Esophagus muscularis mucosa (tissue), 4 donors: ENCODE measurements at regions not wholly inside any gene's neighbourhood (a gene's known extent, or its start where the extent isn't known, plus 50 kb on each side); places are given as distances from the start of the nearest gene placed in this dataset.
"Not testable (repeated sequence)": the region's sequence is repeated elsewhere in the genome, so short reads cannot be mapped to it uniquely, and the experiment has no call there.

Experiments
- DNase-seq: peaks from one replicate; pipeline ENCODE4 v3.0.0-alpha.2; 2017; ENCODE audit errors: extremely low spot score
- H3K27ac ChIP-seq, 4 donors: fragments of 200-600 bp; sonication (generic); replicated peaks in 1 of 4; 1 replicate in 3 of 4; 2 replicates in 1 of 4; pipeline ENCODE4 v1.5.1; 2016 to 2019; ENCODE audit warnings: mild to moderate bottlenecking in 1 of 4
- H3K27me3 ChIP-seq, 4 donors: fragments of 200-600 bp; sonication (generic); one replicate each; pipeline versions ENCODE4 v1.5.1 to v1.6.0; 2016 to 2019
- H3K36me3 ChIP-seq, 4 donors: fragments of 200-600 bp; sonication (generic); one replicate each; pipeline ENCODE4 v1.5.1; 2016 to 2019
- H3K4me1 ChIP-seq, 4 donors: fragments of 200-600 bp; sonication (generic); one replicate each; pipeline ENCODE4 v1.5.1; 2016 to 2019
- H3K4me3 ChIP-seq, 4 donors: fragments of 200-600 bp; sonication (generic); 1 replicate in 2 of 4; 2 replicates in 2 of 4; pipeline ENCODE4 v1.5.1; 2016 to 2019; ENCODE audit warnings: mild to moderate bottlenecking in 4 of 4, moderate library complexity in 1 of 4
- H3K9me3 ChIP-seq, 4 donors: fragments of 200-600 bp; sonication (generic); 1 replicate in 3 of 4; 2 replicates in 1 of 4; pipeline ENCODE4 v1.5.1; 2016 to 2019
- CTCF ChIP-seq, 3 experiments: fragments of 200-600 bp in 2 of 3; fragments of 450-650 bp in 1 of 3; sonication (generic) in 2 of 3; IDR thresholded peaks; one replicate each; pipeline ENCODE4 v1.5.1; 2017 to 2019; ENCODE audit warnings: antibody characterized with exemption in 3 of 3, mild to moderate bottlenecking in 2 of 3, moderate library complexity in 1 of 3
- EP300 ChIP-seq: sonication (generic); formaldehyde crosslinking; IDR thresholded peaks from one replicate; pipeline ENCODE4 v1.6.1; 2017; ENCODE audit warnings: antibody characterized with exemption
- POLR2A ChIP-seq: fragments of 450-650 bp; IDR thresholded peaks from one replicate; pipeline ENCODE4 v1.6.1; 2017; ENCODE audit warnings: antibody characterized with exemption, moderate library complexity, mild to moderate bottlenecking, low read depth
- POLR2AphosphoS5 ChIP-seq, 2 donors: sonication (generic); formaldehyde crosslinking; IDR thresholded peaks; one replicate each; pipeline ENCODE4 v1.6.1; 2017; ENCODE audit warnings: antibody characterized with exemption in 2 of 2
- WGBS: methylation state at CpG from one replicate; pipeline ENCODE4 v1.1.5; 2018; 5-methylcytosine and 5-hydroxymethylcytosine counted together
- intact Hi-C: fragments of 100-400 bp; cut with DNase I; formaldehyde crosslinking; loops from one replicate; pipeline ENCODE4 v1.15.1; 2023

DNA sequence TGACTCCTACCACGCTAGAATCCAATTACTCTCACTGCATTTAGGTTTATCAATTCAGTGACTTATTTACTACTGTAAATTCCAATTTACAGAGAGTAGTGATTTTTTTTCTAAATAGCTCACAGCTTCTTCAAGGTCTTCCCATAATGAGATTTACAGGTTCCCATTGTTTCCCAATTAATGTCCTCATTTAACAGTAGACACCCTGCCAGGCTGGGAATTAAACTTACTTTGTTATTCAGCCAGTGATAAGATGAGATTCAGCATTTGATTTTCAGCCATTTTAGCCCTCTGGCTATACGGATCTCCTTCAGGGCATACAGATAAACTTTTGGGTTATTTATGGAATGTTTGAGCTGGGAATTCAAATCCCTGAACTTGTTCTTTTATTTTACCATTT is 582.9 kb upstream of the EYS start:
- no peaks in the 10 kb centered on the region for H3K4me1 ChIP-seq
- no peak overlapping the region for H3K27ac ChIP-seq
- H3K36me3 ChIP-seq = no peaks in the 10 kb centered on the region
- no peak overlapping the region for H3K4me3 ChIP-seq
- no peaks in the 10 kb centered on the region for H3K9me3 ChIP-seq
- 85% methylated on average over 2 of the region's 2 CpGs for WGBS
- H3K27me3 ChIP-seq = no peaks in the 10 kb centered on the region
- TF ChIP-seq CTCF (IDR thresholded peaks at IDR 0.05) (no peak), POLR2AphosphoS5 (IDR thresholded peaks at IDR 0.05) (no peak), POLR2A (no peak), EP300 (no peak)
- no peak for DNase-seq
- intact Hi-C loops = no loop called here

DNA sequence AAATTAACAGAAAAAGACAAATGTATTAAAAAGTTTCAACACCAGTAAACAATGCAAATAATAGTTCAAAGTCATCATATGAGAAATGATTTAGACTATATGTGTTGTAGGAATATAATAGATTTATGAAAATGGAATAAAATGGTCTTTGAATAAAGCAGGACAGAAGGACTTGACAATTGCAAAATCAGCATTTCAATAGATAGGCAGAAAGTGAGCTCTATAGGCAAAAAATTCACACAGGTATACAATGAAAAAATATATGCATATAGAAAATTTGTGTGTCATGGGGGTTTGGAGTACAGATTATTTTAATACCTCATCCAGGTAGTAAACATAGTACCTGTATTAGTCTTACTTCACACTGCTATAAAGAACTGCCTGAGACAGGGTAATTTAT is 571.1 kb upstream of the EYS start:
- Histone ChIP-seq H3K27me3 (no peaks in the 10 kb centered on the region), H3K4me3 (no peak overlapping the region), H3K36me3 (no peaks in the 10 kb centered on the region), H3K27ac (no peak overlapping the region), H3K9me3 (no peaks in the 10 kb centered on the region), H3K4me1 (peaks cover 0 to 17% (median 3%) of the 10 kb centered on the region in 4 donors)
- no peak for TF ChIP-seq POLR2A
- TF ChIP-seq CTCF (IDR thresholded peaks at IDR 0.05) = no peak
- TF ChIP-seq POLR2AphosphoS5 (IDR thresholded peaks at IDR 0.05) = no peak
- no peak for TF ChIP-seq EP300
- DNase-seq = no peak
- intact Hi-C loops = no loop called here

DNA sequence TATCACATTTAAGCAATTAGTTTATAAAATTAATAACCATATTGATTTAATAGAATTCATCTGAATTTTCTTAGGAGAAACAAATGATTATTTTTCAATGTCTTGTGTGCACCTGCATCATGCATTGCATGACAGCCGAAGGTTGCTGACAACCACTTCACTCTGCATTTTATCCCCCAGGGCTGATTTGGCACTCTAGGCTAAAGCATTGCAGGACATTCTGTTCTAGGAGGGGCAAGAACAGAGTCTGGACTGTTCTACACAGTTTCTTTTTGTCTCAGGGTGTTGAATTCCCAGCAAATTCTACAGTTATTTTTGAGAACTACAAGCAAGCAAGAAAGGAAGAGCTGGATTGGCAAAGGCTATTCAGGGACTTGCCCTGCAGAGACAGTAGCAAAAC is 570.4 kb upstream of the EYS start:
- intact Hi-C loops = no loop called here
- H3K27ac ChIP-seq = no peak overlapping the region
- H3K9me3 ChIP-seq = no peaks in the 10 kb centered on the region
- no peak for TF ChIP-seq CTCF (IDR thresholded peaks at IDR 0.05)
- TF ChIP-seq EP300 = no peak
- TF ChIP-seq POLR2A = no peak
- no peak for TF ChIP-seq POLR2AphosphoS5 (IDR thresholded peaks at IDR 0.05)
- H3K4me3 ChIP-seq = no peak overlapping the region
- H3K4me1 ChIP-seq = peaks cover 0 to 17% (median 3%) of the 10 kb centered on the region in 4 donors
- no peak for DNase-seq
- H3K36me3 ChIP-seq = no peaks in the 10 kb centered on the region
- H3K27me3 ChIP-seq = no peaks in the 10 kb centered on the region
- WGBS = 68% methylated on average over 1 of the region's 1 CpG

GRCh38 chr6:66265737-66266136 is 558.7 kb upstream of the EYS start:
- intact Hi-C loops = no loop called here
- Histone ChIP-seq H3K27ac (no peak overlapping the region), H3K36me3 (no peaks in the 10 kb centered on the region), H3K4me3 (no peak overlapping the region), H3K9me3 (no peaks in the 10 kb centered on the region), H3K4me1 (no peaks in the 10 kb centered on the region), H3K27me3 (no peaks in the 10 kb centered on the region)
- 54% methylated on average over 1 of the region's 1 CpG for WGBS
- DNase-seq = no peak
- TF ChIP-seq POLR2AphosphoS5 (IDR thresholded peaks at IDR 0.05) = no peak
- no peak for TF ChIP-seq POLR2A
- TF ChIP-seq EP300 = no peak
- no peak for TF ChIP-seq CTCF (IDR thresholded peaks at IDR 0.05)

DNA sequence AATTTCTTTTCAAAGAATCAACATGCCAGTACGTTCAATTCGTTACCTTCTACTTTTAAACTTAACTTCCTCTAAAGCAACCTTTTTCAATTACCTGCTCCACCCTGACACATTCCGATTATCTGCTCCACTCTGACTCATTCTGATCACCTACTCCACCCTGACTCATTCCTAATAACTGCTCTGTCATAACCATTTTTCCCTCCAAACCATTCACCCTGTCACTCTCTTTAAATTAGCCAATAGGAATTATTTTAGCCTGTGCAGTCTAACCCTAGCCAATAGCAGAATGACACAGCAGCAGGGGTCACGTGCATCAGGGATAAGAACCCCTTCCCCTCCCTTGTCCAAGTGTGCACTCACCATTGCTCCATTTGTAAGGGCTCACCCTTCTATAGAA is 557.4 kb upstream of the EYS start:
- 80% methylated on average over 4 of the region's 4 CpGs for WGBS
- TF ChIP-seq POLR2AphosphoS5 (IDR thresholded peaks at IDR 0.05) (no peak), CTCF (IDR thresholded peaks at IDR 0.05) (no peak), POLR2A (no peak), EP300 (no peak)
- no peaks in the 10 kb centered on the region for H3K27me3 ChIP-seq
- H3K27ac ChIP-seq = no peak overlapping the region
- no peak for DNase-seq
- no peaks in the 10 kb centered on the region for H3K4me1 ChIP-seq
- H3K36me3 ChIP-seq = no peaks in the 10 kb centered on the region
- no peak overlapping the region for H3K4me3 ChIP-seq
- H3K9me3 ChIP-seq = peaks cover 0 to 9% (median 0%) of the 10 kb centered on the region in 4 donors
- intact Hi-C loops = no loop called here

DNA sequence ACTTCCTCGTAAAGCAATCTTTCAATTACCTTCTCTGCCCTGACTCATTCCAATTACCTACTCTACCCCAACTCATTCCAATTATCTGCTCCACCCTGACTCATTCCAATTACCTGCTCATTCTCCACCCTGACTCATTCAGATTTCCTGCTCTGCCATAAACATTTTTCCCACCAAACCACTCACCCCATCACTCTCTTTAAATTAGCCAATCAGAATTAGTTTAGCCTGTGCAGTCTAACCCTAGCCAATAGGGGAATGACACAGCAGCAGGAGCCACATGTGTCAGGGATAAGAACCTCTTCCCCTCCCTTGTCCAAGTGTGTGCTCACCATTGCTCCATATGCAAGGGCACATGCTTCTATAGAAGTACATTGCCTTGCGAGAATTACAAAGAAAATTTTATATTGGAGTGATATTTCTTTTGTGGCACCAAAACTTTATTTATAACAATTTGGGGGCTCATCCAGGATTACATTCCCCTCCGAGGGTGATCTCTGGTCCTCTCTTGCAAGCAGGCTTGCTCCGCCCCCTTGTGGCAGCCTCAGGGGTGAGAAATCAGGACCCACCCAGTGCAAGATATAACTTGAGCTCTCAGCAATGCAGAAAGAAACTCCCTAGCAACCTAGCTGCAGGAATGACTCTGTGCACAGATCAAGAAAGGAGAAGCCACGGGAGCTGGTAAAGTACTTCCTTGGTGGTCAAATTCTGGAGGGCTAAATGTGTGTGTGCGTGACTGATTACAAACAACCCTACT is 551.9 kb upstream of the EYS start:
- peaks cover 0 to 20% (median 3%) of the 10 kb centered on the region in 4 donors for H3K9me3 ChIP-seq

More for the DNA sequence above, 551.9 kb upstream of the EYS start:
- H3K27me3 ChIP-seq, H3K27ac ChIP-seq, intact Hi-C loops, DNase-seq, H3K4me1 ChIP-seq, H3K4me3 ChIP-seq, H3K36me3 ChIP-seq: not testable (repeated sequence)
- 92% methylated on average over 6 of the region's 6 CpGs for WGBS
